GM12872 (cell line): ENCODE measurements at regions not wholly inside any gene's neighbourhood (a gene's known extent, or its start where the extent isn't known, plus 50 kb on each side); places are given as distances from the start of the nearest gene placed in this dataset.

Experiments used
- TF ChIP-seq, protein P1 (sequence below): IDR thresholded peaks from 3 replicates; pipeline ENCODE4 v1.5.1; 2011; ENCODE audit warnings: low read depth, mild to moderate bottlenecking, low read length, moderate library complexity; ENCODE audit not compliant: insufficient read depth

DNA sequence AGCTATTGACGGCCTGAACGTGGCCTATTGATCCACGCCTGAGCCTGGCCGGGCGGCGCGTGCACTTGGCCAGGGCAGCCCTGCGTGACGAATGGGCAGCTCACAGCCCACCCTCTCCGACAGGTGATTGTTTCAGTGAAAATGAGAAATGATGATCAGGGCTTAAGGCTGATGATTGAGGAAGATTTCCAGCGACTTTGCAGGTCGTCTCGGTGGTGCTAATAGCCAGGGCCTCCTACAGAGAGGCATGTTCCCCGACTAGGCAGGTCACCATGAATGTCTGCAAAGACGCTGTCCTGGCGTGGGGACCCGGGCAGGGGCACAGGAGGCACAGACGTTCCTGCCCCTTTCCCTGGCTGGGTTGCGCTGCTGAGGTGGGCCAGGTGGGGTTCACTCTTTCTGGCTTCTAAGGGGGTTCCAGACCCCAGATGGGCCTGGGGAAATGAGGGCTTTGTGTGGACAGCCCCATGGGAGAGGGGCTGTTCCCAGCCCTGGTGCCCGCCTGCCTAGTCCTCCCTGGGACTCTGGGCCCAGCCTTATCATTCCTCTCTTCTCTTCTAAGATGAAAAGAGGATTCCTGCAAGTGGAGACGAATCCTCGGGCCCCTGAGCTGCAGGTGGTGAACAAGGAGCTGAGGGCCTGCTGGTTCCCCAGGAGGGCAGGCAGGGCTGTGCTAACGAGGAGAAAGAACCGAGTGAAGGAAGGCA is 157.4 kb downstream of the KIF26A start:
- TF ChIP-seq, protein P1, sequence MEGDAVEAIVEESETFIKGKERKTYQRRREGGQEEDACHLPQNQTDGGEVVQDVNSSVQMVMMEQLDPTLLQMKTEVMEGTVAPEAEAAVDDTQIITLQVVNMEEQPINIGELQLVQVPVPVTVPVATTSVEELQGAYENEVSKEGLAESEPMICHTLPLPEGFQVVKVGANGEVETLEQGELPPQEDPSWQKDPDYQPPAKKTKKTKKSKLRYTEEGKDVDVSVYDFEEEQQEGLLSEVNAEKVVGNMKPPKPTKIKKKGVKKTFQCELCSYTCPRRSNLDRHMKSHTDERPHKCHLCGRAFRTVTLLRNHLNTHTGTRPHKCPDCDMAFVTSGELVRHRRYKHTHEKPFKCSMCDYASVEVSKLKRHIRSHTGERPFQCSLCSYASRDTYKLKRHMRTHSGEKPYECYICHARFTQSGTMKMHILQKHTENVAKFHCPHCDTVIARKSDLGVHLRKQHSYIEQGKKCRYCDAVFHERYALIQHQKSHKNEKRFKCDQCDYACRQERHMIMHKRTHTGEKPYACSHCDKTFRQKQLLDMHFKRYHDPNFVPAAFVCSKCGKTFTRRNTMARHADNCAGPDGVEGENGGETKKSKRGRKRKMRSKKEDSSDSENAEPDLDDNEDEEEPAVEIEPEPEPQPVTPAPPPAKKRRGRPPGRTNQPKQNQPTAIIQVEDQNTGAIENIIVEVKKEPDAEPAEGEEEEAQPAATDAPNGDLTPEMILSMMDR, result no peak

DNA sequence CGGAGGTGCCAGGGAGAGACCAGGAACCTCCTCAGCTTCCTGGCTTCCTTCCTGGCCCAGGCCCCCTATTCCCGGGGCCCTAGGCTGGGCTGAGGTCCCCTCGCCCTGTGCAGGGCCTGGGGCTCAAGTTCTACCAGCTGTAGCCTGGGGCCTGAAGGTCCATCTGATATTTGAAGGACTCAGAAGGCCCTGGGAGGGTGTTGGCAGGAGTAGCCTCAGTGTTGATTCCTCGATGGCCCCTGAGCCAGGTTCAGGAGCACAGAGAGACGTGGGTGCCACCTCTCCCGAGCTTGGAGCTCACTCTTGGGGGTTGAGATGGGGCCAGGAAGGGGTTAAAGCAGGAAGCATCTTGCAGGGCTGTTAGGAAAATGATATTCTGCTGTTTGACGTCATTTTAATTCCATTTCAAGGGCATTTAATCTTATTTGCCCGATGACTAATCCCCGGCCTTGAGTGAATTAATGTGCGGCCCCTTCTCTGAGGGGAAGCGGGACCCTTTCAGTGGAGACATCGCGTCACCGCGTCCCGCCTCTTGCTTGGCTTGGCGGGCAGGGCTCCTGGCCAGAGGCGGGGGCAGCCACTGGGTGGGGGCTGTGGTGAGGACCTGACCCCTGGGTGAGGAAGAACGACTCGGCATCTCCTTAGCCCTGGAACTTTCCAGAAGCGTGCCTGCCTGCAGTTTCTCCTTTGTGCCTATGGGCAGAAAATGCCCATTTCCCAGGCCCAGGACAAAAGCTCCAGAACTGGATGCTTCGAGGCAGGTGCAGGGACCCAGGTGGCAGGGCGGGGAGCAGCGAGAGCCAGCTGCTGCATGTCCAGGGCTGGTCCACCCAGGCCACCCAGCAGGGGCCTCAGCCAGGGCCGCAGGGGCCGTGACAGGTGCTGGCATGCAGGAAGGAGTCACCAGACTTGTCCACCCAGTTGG is 158.3 kb downstream of the KIF26A start:
- TF ChIP-seq, protein P1, result no peak

DNA sequence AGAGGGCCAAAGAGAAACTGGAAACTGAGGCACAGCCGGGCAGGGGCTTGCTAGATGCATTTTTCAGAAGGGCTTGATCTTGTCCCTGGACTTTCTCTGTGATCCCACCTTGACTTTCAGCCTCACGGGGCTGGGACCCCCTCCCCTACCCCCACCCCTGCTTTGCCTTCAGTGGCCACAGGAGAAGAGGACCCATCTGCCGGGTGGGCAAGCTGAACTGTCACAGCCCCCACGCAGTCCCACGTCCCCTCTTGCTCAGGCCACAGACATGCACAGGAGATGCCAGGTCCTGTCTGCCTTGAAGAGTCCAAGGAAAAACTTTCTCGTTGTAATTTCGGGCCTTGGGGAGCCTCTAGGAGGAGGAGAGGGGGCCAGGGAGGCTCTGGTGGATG is 158.9 kb downstream of the KIF26A start:
- TF ChIP-seq, protein P1, result no peak

DNA sequence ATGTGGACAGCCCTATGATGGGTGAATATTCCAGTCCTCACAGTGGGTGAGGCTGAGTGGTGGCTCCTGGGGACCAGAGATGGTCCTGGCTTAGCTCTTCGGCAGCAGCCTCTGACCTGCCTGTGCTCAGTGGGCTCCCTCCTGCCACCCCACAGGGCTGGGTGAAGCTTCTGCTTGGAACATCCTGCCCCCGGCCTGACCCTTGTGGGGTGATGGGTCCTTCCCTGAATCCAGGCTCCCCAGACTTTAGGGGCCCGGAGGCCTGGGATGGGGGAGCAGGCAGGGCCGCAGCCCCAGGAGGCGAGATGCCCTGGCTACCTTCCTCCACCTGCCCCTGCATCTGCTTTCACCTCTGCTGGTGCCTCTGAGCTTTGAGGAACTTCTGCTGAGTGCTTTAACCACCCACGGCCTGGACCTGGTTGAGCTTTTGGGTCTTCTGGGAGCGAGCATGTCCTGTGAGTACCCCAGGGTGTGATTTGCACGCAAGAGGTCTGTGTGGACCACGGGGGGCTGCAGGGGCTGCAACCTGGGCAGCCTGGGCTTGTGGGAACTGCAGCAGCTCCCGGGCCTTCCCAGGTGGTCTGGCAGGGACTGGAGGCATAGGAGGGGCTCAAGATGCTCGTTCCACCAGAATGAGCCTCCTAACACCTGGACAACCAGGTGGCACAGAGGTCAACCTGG is 159.5 kb downstream of the KIF26A start:
- TF ChIP-seq, protein P1, result no peak

DNA sequence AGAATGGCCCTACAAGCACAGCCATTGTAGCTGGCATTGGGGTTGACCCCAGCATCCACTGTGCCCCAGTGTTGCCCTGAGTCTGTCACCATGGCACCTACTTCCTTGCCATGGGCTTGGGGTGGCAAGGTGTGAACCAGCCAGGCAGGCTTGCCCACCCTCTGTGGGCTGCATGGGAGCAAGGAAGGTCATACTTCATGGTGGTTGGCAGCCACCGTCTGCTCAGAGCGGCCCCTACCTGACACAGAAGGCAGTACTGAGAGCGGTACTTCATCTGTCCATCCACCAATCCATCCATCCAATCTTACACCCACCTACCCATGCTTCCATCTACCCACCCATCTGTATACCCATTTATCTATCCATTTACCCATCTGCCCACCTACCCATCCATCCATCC is 160.1 kb downstream of the KIF26A start:
- TF ChIP-seq, protein P1, result no peak

DNA sequence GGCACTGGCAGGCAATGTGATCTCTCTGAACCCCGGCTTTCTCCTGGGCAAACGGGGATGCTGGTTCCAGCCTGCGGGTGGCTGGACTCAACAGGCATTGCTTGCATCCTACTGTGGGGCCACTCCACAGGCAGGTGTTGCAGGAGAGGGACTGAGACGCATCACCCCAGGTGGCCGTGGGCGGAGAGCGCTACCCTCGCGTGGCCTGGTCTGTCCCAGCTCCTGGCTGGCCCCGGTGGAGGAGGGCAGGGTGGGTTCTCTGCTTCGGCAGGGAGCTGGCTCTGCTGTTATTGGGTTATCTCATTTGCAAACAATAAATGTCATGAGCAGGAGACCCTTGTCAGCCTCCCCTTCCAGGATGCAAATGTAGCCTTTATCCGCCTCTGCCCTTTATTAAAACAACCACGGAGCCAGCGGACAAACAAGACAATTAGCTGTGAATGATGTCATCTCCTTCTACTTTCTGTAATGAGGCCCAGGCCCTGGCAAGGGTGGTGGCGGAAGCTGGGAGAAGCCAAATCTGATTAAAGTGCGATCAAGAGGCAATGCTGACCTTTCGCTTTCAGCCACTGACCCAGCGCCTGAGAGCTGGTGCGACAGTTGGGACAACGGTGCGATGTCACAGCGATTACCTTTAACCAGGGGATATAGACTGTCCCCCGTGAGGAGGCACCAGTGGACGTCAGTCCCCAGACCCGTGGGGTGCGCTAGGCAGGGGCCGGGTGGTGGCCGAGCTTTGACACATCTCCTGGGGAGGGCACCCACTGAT is 161.8 kb downstream of the KIF26A start:
- TF ChIP-seq, protein P1, result no peak
